Trophoblast cell (in vitro differentiated cells and primary cell): ENCODE measurements at regions not wholly inside any gene's neighbourhood (a gene's known extent, or its start where the extent isn't known, plus 50 kb on each side); places are given as distances from the start of the nearest gene placed in this dataset.

Experiments
- DNase-seq, 2 donors: peaks; one replicate each; pipeline ENCODE4 v3.0.0-alpha.2; 2016
- H2AFZ ChIP-seq: 2 replicates; pipeline ENCODE4 v1.6.1; 2013; ENCODE audit warnings: low read length, moderate library complexity, mild to moderate bottlenecking; ENCODE audit not compliant: insufficient read depth, poor library complexity
- H2AK5ac ChIP-seq: 2 replicates; pipeline ENCODE4 v1.6.1; 2013; ENCODE audit warnings: mild to moderate bottlenecking, low read length
- H2BK120ac ChIP-seq: 2 replicates; pipeline ENCODE4 v1.6.1; 2013; ENCODE audit warnings: low read length, mild to moderate bottlenecking, moderate library complexity; ENCODE audit not compliant: insufficient read depth, poor library complexity
- H2BK12ac ChIP-seq: 2 replicates; pipeline ENCODE4 v1.6.1; 2013; ENCODE audit warnings: mild to moderate bottlenecking, low read length, moderate library complexity
- H2BK5ac ChIP-seq: 2 replicates; pipeline ENCODE4 v1.6.1; 2013; ENCODE audit warnings: low read length, low read depth, moderate library complexity, mild to moderate bottlenecking; ENCODE audit not compliant: poor library complexity
- H3K14ac ChIP-seq: 2 replicates; pipeline ENCODE4 v1.6.1; 2013; ENCODE audit warnings: mild to moderate bottlenecking, low read length
- H3K18ac ChIP-seq: 2 replicates; pipeline ENCODE4 v1.6.1; 2013; ENCODE audit warnings: mild to moderate bottlenecking, low read length
- H3K23ac ChIP-seq: 2 replicates; pipeline ENCODE4 v1.6.1; 2013; ENCODE audit warnings: low read length
- H3K27ac ChIP-seq: 2 replicates; pipeline ENCODE4 v1.5.1; 2013; ENCODE audit warnings: low read depth, mild to moderate bottlenecking, inconsistent platforms, low read length, moderate library complexity
- H3K27me3 ChIP-seq: 2 replicates; pipeline ENCODE4 v1.6.1; 2013; ENCODE audit warnings: inconsistent platforms, mild to moderate bottlenecking, low read length, moderate library complexity; ENCODE audit not compliant: insufficient read depth
- H3K36me3 ChIP-seq, 2 experiments: 1 replicate in 1 of 2; 2 replicates in 1 of 2; pipeline ENCODE4 v1.6.1; 2013; ENCODE audit warnings: low read length in 2 of 2, mild to moderate bottlenecking in 2 of 2, moderate library complexity in 1 of 2; ENCODE audit not compliant: insufficient read depth in 2 of 2, control insufficient read depth in 1 of 2
- H3K4ac ChIP-seq: 2 replicates; pipeline ENCODE4 v1.6.1; 2013; ENCODE audit warnings: low read depth, mild to moderate bottlenecking, low read length, moderate library complexity
- H3K4me1 ChIP-seq, 2 experiments: 1 replicate in 1 of 2; 2 replicates in 1 of 2; pipeline ENCODE4 v1.6.1; 2013; ENCODE audit warnings: low read length in 2 of 2, mild to moderate bottlenecking in 2 of 2, moderate library complexity in 1 of 2; ENCODE audit not compliant: insufficient read depth in 2 of 2, control insufficient read depth in 1 of 2
- H3K4me2 ChIP-seq: 2 replicates; pipeline ENCODE4 v1.6.1; 2013; ENCODE audit warnings: inconsistent platforms, mild to moderate bottlenecking, low read length, moderate library complexity
- H3K4me3 ChIP-seq: 2 replicates; pipeline ENCODE4 v1.5.1; 2013; ENCODE audit warnings: mild to moderate bottlenecking, low read depth, low read length, inconsistent platforms
- H3K79me1 ChIP-seq: one replicate; pipeline ENCODE4 v1.6.1; 2013; ENCODE audit warnings: low read length
- H3K79me2 ChIP-seq: 2 replicates; pipeline ENCODE4 v1.6.1; 2013; ENCODE audit warnings: low read length, mild to moderate bottlenecking; ENCODE audit not compliant: control insufficient read depth, insufficient read depth, poor library complexity
- H3K9ac ChIP-seq: 2 replicates; pipeline ENCODE4 v1.6.1; 2013; ENCODE audit warnings: mild to moderate bottlenecking, low read length
- H3K9me3 ChIP-seq: 2 replicates; pipeline ENCODE4 v1.6.1; 2013; ENCODE audit warnings: low read depth, mild to moderate bottlenecking, control low read depth, inconsistent platforms, low read length; ENCODE audit not compliant: insufficient read depth
- H4K12ac ChIP-seq: 2 replicates; pipeline ENCODE4 v1.6.1; 2013; ENCODE audit warnings: low read depth, mild to moderate bottlenecking, low read length, moderate library complexity
- H4K8ac ChIP-seq: 2 replicates; pipeline ENCODE4 v1.6.1; 2013; ENCODE audit warnings: low read depth, mild to moderate bottlenecking, low read length, moderate library complexity
- H4K91ac ChIP-seq: one replicate; pipeline ENCODE4 v1.6.1; 2013; ENCODE audit warnings: low read depth, mild to moderate bottlenecking, low read length, moderate library complexity
- WGBS: extraction: QIAGEN DNeasy Blood & Tissue Kit; methylation state at CpG from one replicate; pipeline ENCODE4 v1.1.7; 2013; ENCODE audit warnings: missing lambda C conversion rate; ENCODE audit not compliant: insufficient read length, insufficient coverage; ENCODE audit errors: extremely low coverage; 5-methylcytosine and 5-hydroxymethylcytosine counted together

GRCh38 chr2:59690849-59691248, 862.6 kb downstream of the BCL11A start:
- Histone ChIP-seq H2BK12ac (no peak overlapping the region), H3K79me1 (no peaks in the 10 kb centered on the region), H4K12ac (no peak overlapping the region), H3K23ac (no peak overlapping the region), H3K4me3 (no peak overlapping the region), H4K8ac (no peak overlapping the region), H3K18ac (no peak overlapping the region), H3K79me2 (no peaks in the 10 kb centered on the region), H3K4ac (no peak overlapping the region), H2AK5ac (no peak overlapping the region), H3K27me3 (no peaks in the 10 kb centered on the region), H2AFZ (no peak overlapping the region), H3K14ac (no peak overlapping the region), H3K9ac (no peak overlapping the region), H3K4me1 (no peaks in the 10 kb centered on the region), H3K27ac (no peak overlapping the region), H4K91ac (no peak overlapping the region), H2BK5ac (no peak overlapping the region), H2BK120ac (no peak overlapping the region), H3K36me3 (no peaks in the 10 kb centered on the region), H3K4me2 (no peak overlapping the region), H3K9me3 (no peaks in the 10 kb centered on the region)
- no peak for DNase-seq
- no CpG with 5 or more reads among the region's 4 CpGs for WGBS

GRCh38 chr2:59684771-59685166, 868.7 kb downstream of the BCL11A start:
- H3K4me3 ChIP-seq = no peak overlapping the region
- no peak overlapping the region for H4K12ac ChIP-seq
- no peak overlapping the region for H3K9ac ChIP-seq
- H3K23ac ChIP-seq = no peak overlapping the region
- no peaks in the 10 kb centered on the region for H3K4me1 ChIP-seq
- WGBS = no CpG with 5 or more reads among the region's 1 CpG
- no peak overlapping the region for H3K4ac ChIP-seq
- no peak overlapping the region for H3K18ac ChIP-seq
- no peaks in the 10 kb centered on the region for H3K36me3 ChIP-seq
- H3K9me3 ChIP-seq = no peaks in the 10 kb centered on the region
- H2AK5ac ChIP-seq = no peak overlapping the region
- no peak overlapping the region for H4K8ac ChIP-seq
- no peak overlapping the region for H4K91ac ChIP-seq
- DNase-seq = no peak
- H2BK120ac ChIP-seq = no peak overlapping the region
- H2BK12ac ChIP-seq = no peak overlapping the region
- H3K27ac ChIP-seq = no peak overlapping the region
- no peak overlapping the region for H2AFZ ChIP-seq
- H3K79me2 ChIP-seq = no peaks in the 10 kb centered on the region
- no peak overlapping the region for H3K4me2 ChIP-seq
- no peaks in the 10 kb centered on the region for H3K27me3 ChIP-seq
- no peaks in the 10 kb centered on the region for H3K79me1 ChIP-seq
- H2BK5ac ChIP-seq = no peak overlapping the region
- H3K14ac ChIP-seq = no peak overlapping the region

- no peak overlapping the region for H3K27ac ChIP-seq
- no peaks in the 10 kb centered on the region for H3K27me3 ChIP-seq
- no peaks in the 10 kb centered on the region for H3K79me1 ChIP-seq
- no peak overlapping the region for H4K8ac ChIP-seq
- no peak overlapping the region for H2AK5ac ChIP-seq
- no peak overlapping the region for H3K4me3 ChIP-seq
- no peak overlapping the region for H4K12ac ChIP-seq
- H2BK120ac ChIP-seq = no peak overlapping the region
- no peak overlapping the region for H2BK5ac ChIP-seq
- H3K9ac ChIP-seq = no peak overlapping the region
- H3K9me3 ChIP-seq = no peaks in the 10 kb centered on the region
- no peak overlapping the region for H2AFZ ChIP-seq
- H3K4me2 ChIP-seq = no peak overlapping the region
- no peak overlapping the region for H4K91ac ChIP-seq
- no peak for DNase-seq
- no peak overlapping the region for H3K18ac ChIP-seq
- no peaks in the 10 kb centered on the region for H3K36me3 ChIP-seq
- H2BK12ac ChIP-seq = no peak overlapping the region
- WGBS = 100% methylated on average over 2 of the region's 4 CpGs
- no peak overlapping the region for H3K14ac ChIP-seq
- no peak overlapping the region for H3K23ac ChIP-seq
- no peaks in the 10 kb centered on the region for H3K4me1 ChIP-seq
- H3K79me2 ChIP-seq = no peaks in the 10 kb centered on the region
- H3K4ac ChIP-seq = no peak overlapping the region
Observed at GRCh38 chr2:59684116-59684770, 869.2 kb downstream of the BCL11A start.

GRCh38 chr2:59680863-59681262, 872.6 kb downstream of the BCL11A start:
- H4K8ac ChIP-seq = no peak overlapping the region
- no peak overlapping the region for H2AK5ac ChIP-seq
- no peak for DNase-seq
- H2BK12ac ChIP-seq = no peak overlapping the region
- no peak overlapping the region for H2BK5ac ChIP-seq
- no peaks in the 10 kb centered on the region for H3K27me3 ChIP-seq
- H3K4ac ChIP-seq = no peak overlapping the region
- H4K91ac ChIP-seq = no peak overlapping the region
- H3K79me2 ChIP-seq = no peaks in the 10 kb centered on the region
- no peak overlapping the region for H2BK120ac ChIP-seq
- H3K4me1 ChIP-seq = no peaks in the 10 kb centered on the region
- no CpG with 5 or more reads among the region's 1 CpG for WGBS
- no peaks in the 10 kb centered on the region for H3K36me3 ChIP-seq
- no peak overlapping the region for H3K4me3 ChIP-seq
- H3K9ac ChIP-seq = no peak overlapping the region
- H3K79me1 ChIP-seq = no peaks in the 10 kb centered on the region
- no peak overlapping the region for H3K18ac ChIP-seq
- no peak overlapping the region for H3K23ac ChIP-seq
- H3K9me3 ChIP-seq = no peaks in the 10 kb centered on the region
- H2AFZ ChIP-seq = no peak overlapping the region
- H4K12ac ChIP-seq = no peak overlapping the region
- H3K4me2 ChIP-seq = no peak overlapping the region
- no peak overlapping the region for H3K14ac ChIP-seq
- no peak overlapping the region for H3K27ac ChIP-seq
